IPS DF 6.9 (cell line): ENCODE measurements at regions not wholly inside any gene's neighbourhood (a gene's known extent, or its start where the extent isn't known, plus 50 kb on each side); places are given as distances from the start of the nearest gene placed in this dataset.

Experiments used
- DNase-seq: peaks from one replicate; pipeline ENCODE4 v3.0.0-alpha.2; 2013; ENCODE audit warnings: low read depth, low spot score
- H3K27ac ChIP-seq: one replicate; pipeline ENCODE4 v1.5.1; 2013; ENCODE audit warnings: low read length, control low read depth
- H3K27me3 ChIP-seq: 2 replicates; pipeline ENCODE4 v1.6.1; 2013; ENCODE audit warnings: mild to moderate bottlenecking, low read length; ENCODE audit not compliant: control insufficient read depth, insufficient read depth
- H3K36me3 ChIP-seq: 2 replicates; pipeline ENCODE4 v1.6.1; 2013; ENCODE audit warnings: low read length; ENCODE audit not compliant: control insufficient read depth, insufficient read depth
- H3K4me1 ChIP-seq: 2 replicates; pipeline ENCODE4 v1.6.1; 2013; ENCODE audit warnings: low read length; ENCODE audit not compliant: control insufficient read depth, insufficient read depth
- H3K4me3 ChIP-seq: 2 replicates; pipeline ENCODE4 v1.5.1; 2013; ENCODE audit warnings: mild to moderate bottlenecking, low read length
- H3K9me3 ChIP-seq: 2 replicates; pipeline ENCODE4 v1.6.1; 2013; ENCODE audit warnings: low read length, inconsistent platforms; ENCODE audit not compliant: control insufficient read depth, insufficient read depth
- WGBS: extraction: QIAGEN DNeasy Blood & Tissue Kit; methylation state at CpG from one replicate; pipeline ENCODE4 v1.1.7; 2013; ENCODE audit warnings: mixed read lengths, missing lambda C conversion rate; ENCODE audit not compliant: insufficient read length, insufficient coverage; 5-methylcytosine and 5-hydroxymethylcytosine counted together

GRCh38 chr3:177606891-177607290 lies 409.6 kb upstream of the TBL1XR1 start:
- H3K27ac ChIP-seq = no peak overlapping the region
- no peak overlapping the region for H3K4me3 ChIP-seq
- no CpG with 5 or more reads among the region's 4 CpGs for WGBS
- no peaks in the 10 kb centered on the region; the same call in 1 of the 2 replicates for H3K27me3 ChIP-seq
- no peaks in the 10 kb centered on the region for H3K36me3 ChIP-seq
- no peaks in the 10 kb centered on the region for H3K9me3 ChIP-seq
- H3K4me1 ChIP-seq = peaks cover 2% of the 10 kb centered on the region; the same call in 1 of the 2 replicates
- no peak for DNase-seq

DNA sequence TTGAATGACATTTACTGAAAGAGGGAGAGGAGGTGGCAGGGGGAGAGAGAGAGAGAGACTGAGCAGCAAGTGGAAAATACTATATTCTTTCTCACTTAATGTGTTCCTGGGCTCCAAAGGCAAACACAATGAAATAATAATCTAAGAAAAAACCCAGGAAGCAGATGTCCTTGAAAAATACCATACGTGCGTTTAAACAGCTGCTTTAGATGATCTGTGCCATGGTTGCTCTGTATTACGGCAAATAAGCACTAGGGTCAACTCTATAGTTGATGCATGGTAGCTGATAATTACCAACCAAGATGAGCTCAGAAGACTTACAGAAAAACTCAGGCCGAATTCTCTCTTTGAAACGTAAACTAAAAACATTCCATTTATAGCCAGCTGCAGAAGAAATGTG lies 410.3 kb upstream of the TBL1XR1 start:
- no peak overlapping the region for H3K27ac ChIP-seq
- H3K27me3 ChIP-seq = no peaks in the 10 kb centered on the region; the same call in 1 of the 2 replicates
- H3K36me3 ChIP-seq = no peaks in the 10 kb centered on the region
- H3K4me3 ChIP-seq = no peak overlapping the region
- DNase-seq = no peak
- no CpG with 5 or more reads among the region's 5 CpGs for WGBS
- peaks cover 2% of the 10 kb centered on the region; the same call in 1 of the 2 replicates for H3K4me1 ChIP-seq
- H3K9me3 ChIP-seq = no peaks in the 10 kb centered on the region

DNA sequence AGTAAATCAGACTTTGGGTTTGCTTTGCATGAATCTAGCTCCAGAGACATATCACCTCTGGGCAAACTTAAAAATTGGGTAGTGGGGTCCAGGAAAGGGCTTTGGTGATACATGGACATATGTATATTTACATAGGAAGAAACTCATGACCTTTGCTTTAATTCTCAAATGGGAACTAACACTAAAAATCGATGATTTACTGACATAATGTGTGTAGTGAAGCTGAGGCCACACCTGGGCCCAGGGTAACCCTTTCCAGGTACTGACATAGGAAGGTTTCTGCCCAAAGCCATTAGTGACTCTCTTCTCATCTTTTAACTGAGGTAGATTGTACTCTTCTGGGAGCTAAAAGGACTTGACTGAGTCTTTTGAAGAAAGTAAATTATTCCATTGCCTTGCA lies 411.2 kb upstream of the TBL1XR1 start:
- DNase-seq = no peak
- H3K4me3 ChIP-seq = no peak overlapping the region
- H3K9me3 ChIP-seq = no peaks in the 10 kb centered on the region
- no peaks in the 10 kb centered on the region for H3K36me3 ChIP-seq
- no peaks in the 10 kb centered on the region; the same call in 1 of the 2 replicates for H3K27me3 ChIP-seq
- peaks cover 2% of the 10 kb centered on the region; the same call in 1 of the 2 replicates for H3K4me1 ChIP-seq
- WGBS = no CpG with 5 or more reads among the region's 1 CpG
- no peak overlapping the region for H3K27ac ChIP-seq

- DNase-seq = no peak
- H3K4me3 ChIP-seq = no peak overlapping the region
- no peaks in the 10 kb centered on the region; the same call in 1 of the 2 replicates for H3K27me3 ChIP-seq
- no peak overlapping the region for H3K27ac ChIP-seq
- no peaks in the 10 kb centered on the region for H3K9me3 ChIP-seq
- H3K36me3 ChIP-seq = no peaks in the 10 kb centered on the region
- peaks cover 2% of the 10 kb centered on the region; the same call in 1 of the 2 replicates for H3K4me1 ChIP-seq
Observed at GRCh38 chr3:177609613-177610012, 412.3 kb upstream of the TBL1XR1 start.

- H3K9me3 ChIP-seq = no peaks in the 10 kb centered on the region
- no peaks in the 10 kb centered on the region for H3K36me3 ChIP-seq
- no peak overlapping the region for H3K4me3 ChIP-seq
- no CpG with 5 or more reads among the region's 2 CpGs for WGBS
- H3K4me1 ChIP-seq = peaks cover 2% of the 10 kb centered on the region; the same call in 1 of the 2 replicates
- no peaks in the 10 kb centered on the region; the same call in 1 of the 2 replicates for H3K27me3 ChIP-seq
- DNase-seq = peak; percentile 39
- no peak overlapping the region for H3K27ac ChIP-seq
Observed at GRCh38 chr3:177610262-177610661, 413.0 kb upstream of the TBL1XR1 start.

DNA sequence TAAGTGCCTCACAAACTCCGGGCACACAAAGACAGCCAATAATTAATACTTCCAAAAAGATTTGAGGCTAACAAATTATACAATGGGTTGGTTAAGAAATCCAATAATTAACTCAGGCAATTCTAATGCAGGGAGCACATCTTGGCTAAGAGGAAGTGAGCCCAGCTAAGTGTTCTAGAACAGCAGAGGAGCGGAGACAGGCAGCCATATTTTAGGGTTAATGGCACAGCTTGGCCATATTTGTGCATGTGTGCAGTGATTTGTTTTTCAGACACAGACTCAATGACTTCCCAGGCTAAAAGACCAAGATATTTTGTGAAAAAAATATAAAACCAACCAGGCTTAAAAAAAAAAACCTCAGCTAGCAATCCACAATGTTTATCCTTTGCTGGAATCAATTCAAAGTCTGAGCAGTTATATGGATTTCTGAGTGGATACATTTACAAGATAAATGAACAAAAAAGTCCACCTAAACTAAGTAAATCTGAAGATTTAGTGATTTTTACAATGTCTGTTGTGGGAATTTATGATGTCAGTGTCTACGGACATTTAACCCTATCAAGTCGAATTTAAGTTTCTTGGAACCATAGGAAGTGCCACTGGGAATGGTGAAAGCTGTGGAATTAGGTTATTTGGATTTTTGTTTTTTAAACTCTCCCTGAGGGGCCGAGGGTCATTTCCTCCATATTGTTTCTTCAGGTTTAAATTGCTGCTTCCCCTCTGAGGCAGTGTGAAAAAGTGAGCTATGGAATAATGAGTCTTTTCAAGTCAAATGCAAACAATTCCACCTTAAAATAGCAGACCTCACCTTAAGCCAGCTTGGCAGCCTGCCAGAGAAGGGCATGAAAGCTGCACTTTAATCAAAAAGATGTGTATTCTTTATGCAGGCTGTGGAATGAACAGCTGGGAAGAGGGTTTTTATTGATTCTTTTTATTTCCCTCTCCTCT lies 413.7 kb upstream of the TBL1XR1 start:
- Histone ChIP-seq H3K36me3 (no peaks in the 10 kb centered on the region), H3K4me3 (no peak overlapping the region), H3K27ac (no peak overlapping the region), H3K9me3 (no peaks in the 10 kb centered on the region), H3K4me1 (peaks cover 2% of the 10 kb centered on the region; the same call in 1 of the 2 replicates), H3K27me3 (no peaks in the 10 kb centered on the region; the same call in 1 of the 2 replicates)
- DNase-seq = no peak
- WGBS = no CpG with 5 or more reads among the region's 5 CpGs

DNA sequence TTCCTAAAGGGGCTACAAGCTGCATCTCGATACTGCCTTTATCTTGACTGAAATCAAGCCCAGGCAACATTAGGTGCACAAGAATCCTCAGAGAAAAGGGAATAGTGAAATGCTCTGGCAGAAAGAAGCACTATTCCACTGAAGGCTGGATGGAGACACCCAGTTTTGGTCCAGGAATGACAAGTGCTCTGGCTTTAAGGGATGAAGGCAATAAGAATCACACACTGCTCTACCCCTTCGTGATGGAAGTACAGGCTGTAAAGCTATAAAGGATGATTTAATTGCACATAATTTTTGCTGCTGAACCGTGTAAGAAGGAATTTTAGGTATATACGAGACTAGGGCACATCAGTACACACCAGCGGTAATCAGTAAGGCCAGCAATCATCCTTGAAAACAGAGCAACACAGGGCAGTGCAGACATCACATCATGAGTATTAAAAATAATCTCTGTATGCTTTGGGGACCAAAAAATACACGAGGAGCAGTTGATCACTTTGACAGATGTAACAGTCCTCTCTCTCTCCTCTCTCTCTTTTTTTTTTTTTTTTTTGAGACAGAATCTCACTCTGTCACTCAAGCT lies 414.6 kb upstream of the TBL1XR1 start:
- no peak for DNase-seq
- Histone ChIP-seq H3K27ac (peak overlapping the region; percentile 82), H3K36me3 (no peaks in the 10 kb centered on the region), H3K4me1 (peaks cover 2% of the 10 kb centered on the region; the same call in 1 of the 2 replicates), H3K4me3 (no peak overlapping the region), H3K27me3 (no peaks in the 10 kb centered on the region; the same call in 1 of the 2 replicates), H3K9me3 (no peaks in the 10 kb centered on the region)
- WGBS = no CpG with 5 or more reads among the region's 6 CpGs

GRCh38 chr3:177613901-177614300 lies 416.6 kb upstream of the TBL1XR1 start:
- Histone ChIP-seq H3K27me3 (no peaks in the 10 kb centered on the region), H3K36me3 (no peaks in the 10 kb centered on the region), H3K4me1 (peaks cover 2% of the 10 kb centered on the region; the same call in 1 of the 2 replicates), H3K4me3 (no peak overlapping the region), H3K9me3 (no peaks in the 10 kb centered on the region), H3K27ac (no peak overlapping the region)
- DNase-seq = no peak

- no peaks in the 10 kb centered on the region for H3K9me3 ChIP-seq
- WGBS = no CpG with 5 or more reads among the region's 2 CpGs
- H3K36me3 ChIP-seq = no peaks in the 10 kb centered on the region
- H3K27me3 ChIP-seq = no peaks in the 10 kb centered on the region
- H3K4me3 ChIP-seq = no peak overlapping the region
- H3K4me1 ChIP-seq = peaks cover 2% of the 10 kb centered on the region; the same call in 1 of the 2 replicates
- no peak overlapping the region for H3K27ac ChIP-seq
- DNase-seq = no peak
Observed at GRCh38 chr3:177615015-177615414, 417.7 kb upstream of the TBL1XR1 start.

DNA sequence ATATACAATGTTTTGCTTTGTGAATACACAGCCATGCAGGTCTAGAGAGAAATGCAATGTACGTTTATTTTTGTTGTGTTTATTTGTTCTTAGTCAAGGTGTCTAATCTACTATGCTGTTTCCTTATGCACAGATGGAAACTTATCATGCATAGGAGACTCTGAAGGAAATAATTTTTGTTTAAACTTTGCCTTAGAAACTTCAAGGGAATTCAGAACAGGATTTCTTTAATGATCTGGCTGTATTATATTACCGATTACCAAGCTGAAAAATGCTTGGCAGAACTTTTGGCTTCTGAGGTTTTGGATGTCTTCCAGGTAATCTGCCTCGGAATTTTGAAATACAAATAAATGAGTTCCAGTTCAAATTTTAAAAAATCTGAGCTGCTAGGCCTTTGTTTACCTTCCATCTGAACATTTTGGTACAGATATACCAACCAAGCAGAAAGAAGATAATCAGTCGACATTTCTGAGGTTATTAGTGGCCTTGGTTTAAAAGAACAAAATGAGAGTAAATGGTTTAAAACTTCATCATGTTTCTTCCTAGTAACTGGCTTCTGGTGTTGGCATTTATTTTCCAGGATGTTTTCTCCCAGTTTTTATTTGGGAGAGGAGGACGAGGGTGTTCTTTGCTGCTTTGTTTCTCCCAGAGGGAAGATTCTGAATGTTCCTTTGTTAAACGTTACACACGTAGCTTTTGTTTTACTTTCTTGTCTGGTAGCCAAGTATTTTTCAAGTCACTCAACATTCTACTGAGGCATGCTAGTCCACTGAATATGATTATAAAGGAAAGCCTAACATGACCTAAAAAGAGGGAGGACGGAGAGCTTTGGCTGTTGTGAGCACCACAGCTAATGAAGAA lies 421.8 kb upstream of the TBL1XR1 start:
- no peak for DNase-seq
- no peaks in the 10 kb centered on the region for H3K27me3 ChIP-seq
- H3K9me3 ChIP-seq = no peaks in the 10 kb centered on the region

More for the DNA sequence above, 421.8 kb upstream of the TBL1XR1 start:
- H3K4me3 ChIP-seq = no peak overlapping the region
- H3K4me1 ChIP-seq = no peaks in the 10 kb centered on the region; the same call in 1 of the 2 replicates
- no peak overlapping the region for H3K27ac ChIP-seq
- H3K36me3 ChIP-seq = no peaks in the 10 kb centered on the region
- no CpG with 5 or more reads among the region's 8 CpGs for WGBS
